Testis (tissue), 2 donors: ENCODE measurements at regions not wholly inside any gene's neighbourhood (a gene's known extent, or its start where the extent isn't known, plus 50 kb on each side); places are given as distances from the start of the nearest gene placed in this dataset.

Source experiments
- DNase-seq: peaks from one replicate; pipeline ENCODE4 v3.0.0-alpha.2; 2019
- H3K27ac ChIP-seq, 2 donors: fragments of 200-600 bp; sonication (generic); one replicate each; pipeline ENCODE4 v1.5.1; 2019
- H3K27me3 ChIP-seq: fragments of 200-600 bp; sonication (generic); one replicate; pipeline ENCODE4 v1.5.1; 2019
- H3K36me3 ChIP-seq: fragments of 200-600 bp; sonication (generic); one replicate; pipeline ENCODE4 v1.5.1; 2017; ENCODE audit warnings: low read depth; ENCODE audit errors: missing control alignments
- H3K4me1 ChIP-seq: fragments of 200-600 bp; sonication (generic); one replicate; pipeline ENCODE4 v1.5.1; 2019
- H3K4me3 ChIP-seq, 2 donors: fragments of 200-600 bp; sonication (generic); one replicate each; pipeline ENCODE4 v1.5.1; 2017 to 2019
- H3K9me3 ChIP-seq: fragments of 200-600 bp; sonication (generic); one replicate; pipeline ENCODE4 v1.5.1; 2017
- POLR2A ChIP-seq: fragments of 450-650 bp; IDR thresholded peaks from one replicate; pipeline ENCODE4 v1.6.1; 2017; ENCODE audit warnings: antibody characterized with exemption, mild to moderate bottlenecking, moderate library complexity
- WGBS, 2 donors: methylation state at CpG; one replicate each; pipeline ENCODE4 v1.1.5; 2018; 5-methylcytosine and 5-hydroxymethylcytosine counted together
- intact Hi-C: fragments of 100-400 bp; cut with DNase I; formaldehyde crosslinking; loops from one replicate; pipeline ENCODE4 v1.15.1; 2023; ENCODE audit warnings: low total_unique reads
- TF ChIP-seq, protein P1 (sequence below), 3 experiments: fragments of 450-650 bp in 2 of 3; fragments of 200-600 bp in 1 of 3; sonication (generic) in 1 of 3; IDR thresholded peaks; one replicate each; pipeline ENCODE4 v1.5.1; 2016 to 2019; ENCODE audit warnings: antibody characterized with exemption in 3 of 3, mild to moderate bottlenecking in 2 of 3, moderate library complexity in 1 of 3

DNA sequence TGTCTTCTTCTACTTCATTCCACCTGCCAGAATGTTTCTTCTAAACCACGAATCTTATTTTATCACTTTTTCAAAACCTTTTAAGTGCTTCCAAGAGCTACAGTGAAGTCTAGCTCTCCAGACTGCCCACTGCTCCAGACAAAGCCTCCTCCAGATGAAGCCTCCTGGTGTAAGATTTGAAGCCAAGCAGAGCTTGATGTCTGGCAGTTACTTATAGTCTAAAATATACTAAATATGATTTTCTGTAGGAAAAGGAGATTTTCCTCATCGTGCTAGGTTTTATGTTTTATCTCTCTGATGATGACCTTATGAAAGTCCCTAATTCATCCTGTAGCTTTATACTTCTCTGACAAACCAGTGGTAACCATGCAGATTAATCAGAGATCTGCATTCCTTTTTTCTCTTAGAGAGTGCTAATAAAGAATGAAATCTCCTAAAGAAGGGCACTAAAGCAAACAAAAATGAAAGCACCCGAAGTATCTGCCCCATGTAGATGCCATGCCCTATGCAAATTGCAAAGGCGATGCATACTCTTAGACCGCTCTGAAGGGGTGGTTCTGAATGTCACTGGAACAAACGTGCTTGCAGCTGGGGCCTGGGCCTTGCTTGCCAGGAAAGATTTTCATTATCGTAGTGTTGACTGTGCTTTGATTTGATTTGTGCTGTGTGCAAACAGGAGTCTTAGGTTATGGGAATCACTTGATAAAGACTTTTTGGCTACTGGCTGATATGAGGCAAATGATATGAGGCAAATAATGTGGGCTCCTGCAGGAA lies 314.2 kb downstream of the PID1 start:
- no peaks in the 10 kb centered on the region for H3K9me3 ChIP-seq
- WGBS, 2 donors, result 53 to 58% methylated on average over 7 of the region's 7 CpGs
- H3K36me3 ChIP-seq, result no peaks in the 10 kb centered on the region
- no peak for DNase-seq
- no peak overlapping the region for H3K27ac ChIP-seq
- no peaks in the 10 kb centered on the region for H3K27me3 ChIP-seq
- intact Hi-C loops, result no loop called here
- H3K4me3 ChIP-seq, result no peak overlapping the region
- TF ChIP-seq POLR2A, result no peak
- no peaks in the 10 kb centered on the region for H3K4me1 ChIP-seq

DNA sequence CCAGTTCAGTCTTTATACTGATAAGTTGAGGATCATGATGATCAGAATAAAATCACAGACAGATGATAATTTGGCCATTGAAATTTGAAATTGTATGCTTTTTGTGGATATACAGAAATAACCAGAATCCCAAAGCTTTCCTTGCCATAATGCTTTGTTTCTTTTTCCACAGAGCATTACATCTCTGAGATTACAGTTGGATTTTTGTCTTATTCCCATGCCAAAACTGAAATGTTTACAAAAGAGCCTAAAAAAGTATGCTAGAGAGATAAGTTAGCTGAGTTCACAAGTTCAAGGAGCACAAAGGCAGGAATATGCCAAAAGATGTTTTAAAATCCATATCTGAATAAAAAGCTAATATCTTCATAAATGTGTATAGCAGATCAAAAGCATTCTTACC lies 321.3 kb downstream of the PID1 start:
- H3K9me3 ChIP-seq, result no peaks in the 10 kb centered on the region
- TF ChIP-seq, protein P1, sequence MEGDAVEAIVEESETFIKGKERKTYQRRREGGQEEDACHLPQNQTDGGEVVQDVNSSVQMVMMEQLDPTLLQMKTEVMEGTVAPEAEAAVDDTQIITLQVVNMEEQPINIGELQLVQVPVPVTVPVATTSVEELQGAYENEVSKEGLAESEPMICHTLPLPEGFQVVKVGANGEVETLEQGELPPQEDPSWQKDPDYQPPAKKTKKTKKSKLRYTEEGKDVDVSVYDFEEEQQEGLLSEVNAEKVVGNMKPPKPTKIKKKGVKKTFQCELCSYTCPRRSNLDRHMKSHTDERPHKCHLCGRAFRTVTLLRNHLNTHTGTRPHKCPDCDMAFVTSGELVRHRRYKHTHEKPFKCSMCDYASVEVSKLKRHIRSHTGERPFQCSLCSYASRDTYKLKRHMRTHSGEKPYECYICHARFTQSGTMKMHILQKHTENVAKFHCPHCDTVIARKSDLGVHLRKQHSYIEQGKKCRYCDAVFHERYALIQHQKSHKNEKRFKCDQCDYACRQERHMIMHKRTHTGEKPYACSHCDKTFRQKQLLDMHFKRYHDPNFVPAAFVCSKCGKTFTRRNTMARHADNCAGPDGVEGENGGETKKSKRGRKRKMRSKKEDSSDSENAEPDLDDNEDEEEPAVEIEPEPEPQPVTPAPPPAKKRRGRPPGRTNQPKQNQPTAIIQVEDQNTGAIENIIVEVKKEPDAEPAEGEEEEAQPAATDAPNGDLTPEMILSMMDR (IDR thresholded peaks at IDR 0.05), result no peak
- no peak for TF ChIP-seq POLR2A
- intact Hi-C loops, result no loop called here

DNA sequence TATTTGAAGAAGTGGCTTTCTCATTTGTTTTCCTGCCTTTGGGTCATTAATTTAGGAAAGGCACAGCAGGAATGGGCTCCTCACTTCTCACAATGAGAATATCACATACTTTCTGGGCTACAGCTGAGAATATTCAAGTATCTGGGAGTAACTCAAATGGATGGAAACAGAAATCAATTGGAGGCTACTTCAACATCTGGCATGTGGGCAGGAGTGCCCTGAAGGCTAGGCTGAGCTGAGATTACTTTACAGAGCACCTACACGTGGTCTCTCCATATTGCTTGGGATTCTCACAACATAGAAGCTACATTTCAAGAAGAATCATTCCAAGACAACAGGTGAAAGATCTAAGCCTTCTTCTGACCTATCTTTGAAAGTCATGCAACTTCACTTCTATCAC lies 325.4 kb downstream of the PID1 start:
- Histone ChIP-seq H3K4me1 (peaks cover 12% of the 10 kb centered on the region), H3K36me3 (no peaks in the 10 kb centered on the region), H3K27ac (no peak overlapping the region), H3K27me3 (no peaks in the 10 kb centered on the region), H3K9me3 (no peaks in the 10 kb centered on the region), H3K4me3 (no peak overlapping the region)
- TF ChIP-seq, protein P1 (IDR thresholded peaks at IDR 0.05), result no peak
- TF ChIP-seq POLR2A, result no peak
- WGBS, 2 donors, result 60 to 72% methylated on average over 1 of the region's 1 CpG
- intact Hi-C loops, result no loop called here
- DNase-seq, result no peak

More for the DNA sequence above, 321.3 kb downstream of the PID1 start:
- no peaks in the 10 kb centered on the region for H3K36me3 ChIP-seq
- H3K4me1 ChIP-seq, result peaks cover 12% of the 10 kb centered on the region
- no peak overlapping the region for H3K27ac ChIP-seq
- H3K27me3 ChIP-seq, result no peaks in the 10 kb centered on the region
- DNase-seq, result no peak
- no peak overlapping the region for H3K4me3 ChIP-seq

DNA sequence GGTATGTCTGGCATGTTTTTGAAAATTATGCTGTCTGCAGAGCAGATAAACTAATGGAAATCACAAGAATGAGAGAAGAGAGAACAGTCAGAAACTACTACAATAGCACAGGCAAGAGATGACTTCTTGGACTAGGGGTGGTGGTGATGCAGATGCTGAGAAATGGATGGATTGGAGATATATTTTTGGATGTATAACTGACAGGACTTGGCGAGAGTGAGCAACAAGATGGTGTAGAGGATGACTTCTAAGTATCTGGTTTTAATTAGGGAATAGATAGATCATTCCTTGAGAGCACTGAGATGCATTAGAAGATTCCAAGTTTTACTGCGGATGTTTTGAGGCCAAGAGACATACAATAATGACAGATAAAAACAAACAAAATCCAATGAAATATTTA lies 328.2 kb downstream of the PID1 start:
- WGBS, 2 donors, result 62 to 88% methylated on average over 2 of the region's 2 CpGs

DNA sequence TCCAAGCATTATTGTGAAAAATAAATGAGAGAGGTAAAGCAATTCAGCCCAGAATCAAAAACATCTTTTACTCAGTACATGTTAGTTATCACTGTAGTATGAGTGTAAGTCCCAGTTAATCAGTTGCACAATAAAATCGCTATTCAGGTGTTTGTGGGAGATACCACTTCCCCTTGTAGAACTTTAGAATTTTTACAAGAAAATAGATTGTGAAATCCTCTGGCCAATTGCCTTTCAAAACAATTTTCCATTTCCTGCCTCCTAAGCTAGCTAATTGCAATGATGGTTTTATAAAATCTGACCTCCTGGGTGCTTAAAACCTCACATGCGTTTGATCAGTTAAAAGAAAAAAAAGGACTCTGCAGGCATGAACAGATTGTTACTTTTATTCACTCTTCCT lies 332.5 kb downstream of the PID1 start:
- H3K36me3 ChIP-seq, result no peaks in the 10 kb centered on the region
- no peak overlapping the region for H3K27ac ChIP-seq
- H3K9me3 ChIP-seq, result no peaks in the 10 kb centered on the region
- H3K27me3 ChIP-seq, result no peaks in the 10 kb centered on the region
- H3K4me1 ChIP-seq, result no peaks in the 10 kb centered on the region
- no peak overlapping the region for H3K4me3 ChIP-seq
- no peak for DNase-seq
- intact Hi-C loops, result no loop called here
- TF ChIP-seq POLR2A, result no peak
- TF ChIP-seq, protein P1 (IDR thresholded peaks at IDR 0.05), result no peak
- 48 to 49% methylated on average over 2 of the region's 2 CpGs for WGBS, 2 donors

More for the DNA sequence above, 328.2 kb downstream of the PID1 start:
- Histone ChIP-seq H3K27me3 (no peaks in the 10 kb centered on the region), H3K27ac (no peak overlapping the region), H3K4me3 (no peak overlapping the region), H3K9me3 (no peaks in the 10 kb centered on the region), H3K4me1 (no peaks in the 10 kb centered on the region), H3K36me3 (no peaks in the 10 kb centered on the region)
- DNase-seq, result no peak
- intact Hi-C loops, result no loop called here
- TF ChIP-seq, protein P1 (IDR thresholded peaks at IDR 0.05), result no peak
- TF ChIP-seq POLR2A, result no peak
